GM06990 (cell line): ENCODE measurements at regions not wholly inside any gene's neighbourhood (a gene's known extent, or its start where the extent isn't known, plus 50 kb on each side); places are given as distances from the start of the nearest gene placed in this dataset.

Experiments used
- DNase-seq: peaks from one replicate; pipeline ENCODE4 v3.0.0-alpha.2; 2011; ENCODE audit not compliant: insufficient read length; ENCODE audit errors: extremely low read depth
- H3K27me3 ChIP-seq: replicated peaks from 2 replicates; pipeline ENCODE4 v1.6.0; 2011; ENCODE audit warnings: low read length; ENCODE audit not compliant: control insufficient read depth, insufficient read depth
- H3K36me3 ChIP-seq: 2 replicates; pipeline ENCODE4 v1.5.1; 2011; ENCODE audit warnings: low read length; ENCODE audit not compliant: control insufficient read depth, insufficient read depth
- H3K4me3 ChIP-seq: replicated peaks from 2 replicates; pipeline ENCODE4 v1.5.1; 2011; ENCODE audit warnings: low read depth, mild to moderate bottlenecking, control low read depth, low read length
- TF ChIP-seq, protein P1 (sequence below): IDR thresholded peaks from 2 replicates; pipeline ENCODE4 v1.5.1; 2011; ENCODE audit warnings: low read length, control low read depth, mild to moderate bottlenecking, inconsistent platforms; ENCODE audit not compliant: insufficient read depth, poor library complexity, severe bottlenecking

DNA sequence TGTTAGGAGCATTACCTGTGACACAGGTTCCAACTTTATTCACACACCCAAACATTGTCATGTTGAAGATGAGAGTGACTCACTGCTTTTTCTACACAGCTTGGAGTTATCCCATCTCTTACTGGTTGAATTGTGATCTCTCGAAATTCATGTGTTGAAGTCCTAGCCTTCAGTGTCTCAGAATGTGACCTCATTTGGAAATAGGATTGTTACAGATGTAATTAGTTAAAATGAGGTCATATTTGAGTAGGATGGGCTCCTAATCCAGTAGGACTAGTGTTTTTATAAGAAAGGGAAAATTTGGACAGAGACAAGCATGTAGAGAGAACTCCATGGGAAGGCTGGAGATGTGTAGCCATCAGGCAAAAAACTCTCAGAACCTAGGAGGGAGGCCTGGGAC lies 142.5 kb downstream of the POSTN start:
- TF ChIP-seq, protein P1, sequence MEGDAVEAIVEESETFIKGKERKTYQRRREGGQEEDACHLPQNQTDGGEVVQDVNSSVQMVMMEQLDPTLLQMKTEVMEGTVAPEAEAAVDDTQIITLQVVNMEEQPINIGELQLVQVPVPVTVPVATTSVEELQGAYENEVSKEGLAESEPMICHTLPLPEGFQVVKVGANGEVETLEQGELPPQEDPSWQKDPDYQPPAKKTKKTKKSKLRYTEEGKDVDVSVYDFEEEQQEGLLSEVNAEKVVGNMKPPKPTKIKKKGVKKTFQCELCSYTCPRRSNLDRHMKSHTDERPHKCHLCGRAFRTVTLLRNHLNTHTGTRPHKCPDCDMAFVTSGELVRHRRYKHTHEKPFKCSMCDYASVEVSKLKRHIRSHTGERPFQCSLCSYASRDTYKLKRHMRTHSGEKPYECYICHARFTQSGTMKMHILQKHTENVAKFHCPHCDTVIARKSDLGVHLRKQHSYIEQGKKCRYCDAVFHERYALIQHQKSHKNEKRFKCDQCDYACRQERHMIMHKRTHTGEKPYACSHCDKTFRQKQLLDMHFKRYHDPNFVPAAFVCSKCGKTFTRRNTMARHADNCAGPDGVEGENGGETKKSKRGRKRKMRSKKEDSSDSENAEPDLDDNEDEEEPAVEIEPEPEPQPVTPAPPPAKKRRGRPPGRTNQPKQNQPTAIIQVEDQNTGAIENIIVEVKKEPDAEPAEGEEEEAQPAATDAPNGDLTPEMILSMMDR, result no peak

DNA sequence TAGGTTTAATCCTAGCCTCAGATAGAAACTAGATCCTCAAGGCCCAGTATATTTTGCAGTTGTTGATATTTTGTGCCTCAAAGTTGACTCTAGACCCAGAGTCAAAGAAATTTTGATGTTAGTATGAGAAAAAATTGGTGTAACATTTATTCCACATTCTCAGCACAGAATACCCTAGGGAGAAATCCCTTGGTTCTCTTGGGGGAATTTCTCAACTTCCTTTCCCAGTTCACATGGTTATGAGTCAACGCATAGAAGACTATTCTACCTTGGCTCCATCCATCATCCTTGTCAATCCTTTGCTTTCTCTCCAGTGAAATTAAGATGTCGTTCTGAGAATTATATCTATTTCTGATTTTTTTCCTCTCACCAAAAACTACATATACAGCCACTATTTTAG lies 145.3 kb downstream of the POSTN start:
- Histone ChIP-seq H3K27me3 (no peaks in the 10 kb centered on the region), H3K36me3 (no peaks in the 10 kb centered on the region), H3K4me3 (no peak overlapping the region)
- no peak for DNase-seq
- TF ChIP-seq, protein P1, result no peak

More for the DNA sequence above, 142.5 kb downstream of the POSTN start:
- no peak for DNase-seq
- Histone ChIP-seq H3K4me3 (no peak overlapping the region), H3K36me3 (no peaks in the 10 kb centered on the region), H3K27me3 (no peaks in the 10 kb centered on the region)

DNA sequence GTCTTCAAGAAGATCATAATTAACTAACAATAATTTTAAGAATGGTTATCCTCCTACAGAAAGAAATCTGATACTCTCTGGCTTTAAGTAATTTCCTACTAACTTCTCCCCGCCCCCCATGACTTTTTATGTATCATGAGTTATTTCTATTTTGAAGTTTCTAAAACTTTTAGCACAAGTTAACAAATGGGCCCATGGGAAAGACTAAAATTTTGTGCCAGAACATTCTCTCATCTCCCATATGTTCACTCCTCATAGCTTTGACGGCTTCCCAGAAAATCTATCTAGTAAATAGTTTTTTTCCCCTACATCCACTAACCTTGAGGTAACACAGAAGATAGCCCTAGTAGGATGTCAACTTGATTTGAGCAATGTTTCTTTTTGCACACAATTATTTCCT lies 148.3 kb downstream of the POSTN start:
- no peak for DNase-seq
- Histone ChIP-seq H3K27me3 (no peaks in the 10 kb centered on the region), H3K4me3 (no peak overlapping the region), H3K36me3 (no peaks in the 10 kb centered on the region)
- TF ChIP-seq, protein P1, result no peak

DNA sequence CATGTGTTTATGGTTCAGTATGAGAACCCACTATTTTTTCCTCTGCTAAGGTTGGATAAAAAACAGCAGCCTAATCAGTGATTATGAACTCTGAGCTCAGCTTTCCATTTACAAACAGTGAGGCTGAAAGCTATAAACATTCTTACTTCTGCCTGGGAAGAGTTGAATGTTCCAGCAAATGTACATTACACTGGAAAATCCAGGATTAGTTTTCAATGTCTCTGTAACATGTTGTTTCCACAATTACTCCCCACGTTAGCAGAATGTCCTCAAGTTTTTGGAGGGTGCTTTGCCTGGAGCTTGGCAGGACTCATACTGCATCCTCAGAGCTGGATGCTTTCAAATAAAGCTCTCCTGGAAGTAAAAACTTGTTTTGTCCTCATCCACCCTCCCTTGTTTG lies 150.4 kb downstream of the POSTN start:
- H3K27me3 ChIP-seq, result no peaks in the 10 kb centered on the region
- no peak overlapping the region for H3K4me3 ChIP-seq
- DNase-seq, result no peak
- H3K36me3 ChIP-seq, result no peaks in the 10 kb centered on the region
- TF ChIP-seq, protein P1, result no peak

DNA sequence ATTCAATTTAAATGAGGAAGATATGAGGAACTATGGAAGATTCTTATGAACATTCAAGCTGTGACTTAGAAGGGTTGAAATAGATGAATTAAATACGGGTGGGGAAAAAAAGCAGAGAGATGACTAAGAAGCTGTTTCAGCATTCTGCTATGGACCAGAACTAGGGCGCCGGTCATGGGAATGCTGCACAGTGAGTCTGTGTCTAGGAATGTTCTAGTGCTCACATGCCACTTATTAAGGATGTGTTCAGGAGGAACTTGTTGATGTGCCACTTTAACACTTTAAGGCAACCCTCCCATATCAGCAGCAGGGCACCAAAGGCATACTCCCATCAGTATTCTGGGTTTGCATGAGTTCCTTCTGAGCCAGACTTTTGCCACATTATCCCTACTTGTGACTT lies 152.1 kb downstream of the POSTN start:
- Histone ChIP-seq H3K36me3 (no peaks in the 10 kb centered on the region), H3K27me3 (no peaks in the 10 kb centered on the region), H3K4me3 (no peak overlapping the region)
- TF ChIP-seq, protein P1, result no peak
- DNase-seq, result no peak

DNA sequence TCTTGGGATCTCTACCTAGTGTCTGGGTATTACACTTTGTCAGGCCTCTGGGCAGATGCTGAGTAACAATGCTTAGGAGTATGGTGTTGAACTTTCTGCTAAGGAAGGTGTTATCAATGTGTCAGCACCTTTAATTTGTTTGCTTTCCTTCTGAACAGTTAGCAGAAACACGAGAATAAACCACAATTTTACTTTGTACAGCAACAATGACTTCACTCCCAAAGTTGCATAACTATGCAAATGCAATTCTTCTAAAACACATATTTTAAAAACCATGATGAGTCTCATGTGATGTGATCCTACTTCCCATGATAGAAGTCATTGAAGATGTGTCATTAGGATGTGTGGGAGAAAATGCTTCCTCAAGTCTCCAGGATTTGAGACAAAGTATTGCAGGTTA lies 155.0 kb downstream of the POSTN start:
- Histone ChIP-seq H3K4me3 (no peak overlapping the region), H3K36me3 (no peaks in the 10 kb centered on the region), H3K27me3 (no peaks in the 10 kb centered on the region)
- TF ChIP-seq, protein P1, result no peak
- no peak for DNase-seq
